ENCODE measurements at regions not wholly inside any gene's neighbourhood (a gene's known extent, or its start where the extent isn't known, plus 50 kb on each side); places are given as distances from the start of the nearest gene placed in this dataset.

DNA sequence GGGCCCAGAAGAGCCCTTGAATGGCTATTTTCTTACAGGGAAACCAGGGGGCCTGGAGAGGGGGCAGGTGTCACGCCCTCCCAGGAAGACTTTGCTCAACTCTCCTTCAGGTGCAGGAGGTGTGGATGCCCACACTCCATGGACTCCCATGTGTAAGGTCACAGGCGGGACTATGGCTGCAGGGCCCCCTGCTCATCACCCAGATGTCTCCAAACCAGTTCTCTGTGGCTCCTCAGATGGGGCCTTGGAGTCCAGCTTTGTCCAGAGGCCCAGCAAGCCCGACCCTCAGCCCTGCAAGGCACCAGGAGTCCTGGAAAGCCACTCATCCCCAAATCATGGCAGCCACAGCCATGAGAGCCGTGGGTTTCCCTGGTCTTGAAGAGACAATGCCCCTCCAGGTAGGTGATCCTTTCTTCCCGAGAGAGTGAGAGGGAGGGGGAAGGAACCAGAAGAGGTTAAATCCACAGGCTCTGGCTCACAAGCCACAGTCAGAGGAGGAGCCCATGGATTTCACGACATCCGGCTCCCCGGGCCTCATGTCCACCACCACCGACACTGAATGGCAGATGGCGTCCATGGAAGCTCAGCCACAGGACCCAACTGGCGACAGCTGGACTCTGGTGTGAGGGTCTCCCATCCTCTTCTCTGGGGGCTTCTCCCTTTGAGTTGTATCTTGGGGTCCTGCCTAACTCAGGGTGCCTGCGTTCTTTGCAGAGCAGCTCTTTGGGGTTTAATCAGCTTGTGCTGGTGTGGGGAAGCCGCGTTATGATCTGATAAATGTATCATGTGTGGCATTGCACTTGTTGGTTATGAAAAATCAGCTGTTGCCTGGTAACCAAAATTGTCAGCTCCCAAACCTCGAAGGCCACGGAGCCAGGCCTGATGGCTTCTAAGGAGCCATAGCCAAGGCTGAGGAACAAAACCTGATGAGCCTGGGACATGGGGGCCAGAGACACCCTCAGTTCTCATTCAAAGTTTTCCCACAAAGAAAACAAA lies 620.4 kb downstream of the BRD1 start:
- TF ChIP-seq TOX (CRISPR knock-in tag; IDR thresholded peaks at IDR 0.05; ENCODE audit: borderline replicate concordance): no peak
- TF ChIP-seq PPARA (CRISPR knock-in tag; IDR thresholded peaks at IDR 0.05; ENCODE audit: borderline replicate concordance): no peak
- no peak for TF ChIP-seq ZNF8 (CRISPR knock-in tag; IDR thresholded peaks at IDR 0.05)
- TF ChIP-seq ZFP3 (CRISPR knock-in tag; IDR thresholded peaks at IDR 0.05): no peak
- no peak for TF ChIP-seq GLIS3 (CRISPR knock-in tag; IDR thresholded peaks at IDR 0.05)
- no peak for TF ChIP-seq OSR1 (CRISPR knock-in tag; IDR thresholded peaks at IDR 0.05)

DNA sequence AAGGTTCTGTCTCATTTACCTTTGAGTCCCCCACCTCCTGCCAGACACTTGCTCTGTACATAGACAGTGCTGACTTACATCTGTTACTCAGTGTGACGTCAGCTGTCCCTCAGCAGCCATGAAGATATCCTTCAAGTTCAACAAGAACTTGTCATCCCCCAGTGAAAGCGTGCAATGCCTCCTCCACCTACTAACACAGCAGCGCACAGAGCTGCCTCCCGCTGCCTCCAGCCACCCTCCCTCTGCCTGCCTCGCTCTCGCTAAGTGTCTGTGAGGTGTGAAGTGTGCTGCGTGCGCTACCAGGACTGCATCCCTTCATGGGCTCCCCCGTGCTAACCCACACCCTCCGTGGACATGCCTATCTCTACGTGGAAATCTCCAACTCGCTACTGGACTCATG lies 621.4 kb downstream of the BRD1 start:
- TF ChIP-seq ESRRG (CRISPR knock-in tag; IDR thresholded peaks at IDR 0.05): no peak
- TF ChIP-seq ZFP30 (CRISPR knock-in tag; IDR thresholded peaks at IDR 0.05): no peak
- TF ChIP-seq PPARA (CRISPR knock-in tag; IDR thresholded peaks at IDR 0.05; ENCODE audit: borderline replicate concordance): no peak
- TF ChIP-seq, protein P1, sequence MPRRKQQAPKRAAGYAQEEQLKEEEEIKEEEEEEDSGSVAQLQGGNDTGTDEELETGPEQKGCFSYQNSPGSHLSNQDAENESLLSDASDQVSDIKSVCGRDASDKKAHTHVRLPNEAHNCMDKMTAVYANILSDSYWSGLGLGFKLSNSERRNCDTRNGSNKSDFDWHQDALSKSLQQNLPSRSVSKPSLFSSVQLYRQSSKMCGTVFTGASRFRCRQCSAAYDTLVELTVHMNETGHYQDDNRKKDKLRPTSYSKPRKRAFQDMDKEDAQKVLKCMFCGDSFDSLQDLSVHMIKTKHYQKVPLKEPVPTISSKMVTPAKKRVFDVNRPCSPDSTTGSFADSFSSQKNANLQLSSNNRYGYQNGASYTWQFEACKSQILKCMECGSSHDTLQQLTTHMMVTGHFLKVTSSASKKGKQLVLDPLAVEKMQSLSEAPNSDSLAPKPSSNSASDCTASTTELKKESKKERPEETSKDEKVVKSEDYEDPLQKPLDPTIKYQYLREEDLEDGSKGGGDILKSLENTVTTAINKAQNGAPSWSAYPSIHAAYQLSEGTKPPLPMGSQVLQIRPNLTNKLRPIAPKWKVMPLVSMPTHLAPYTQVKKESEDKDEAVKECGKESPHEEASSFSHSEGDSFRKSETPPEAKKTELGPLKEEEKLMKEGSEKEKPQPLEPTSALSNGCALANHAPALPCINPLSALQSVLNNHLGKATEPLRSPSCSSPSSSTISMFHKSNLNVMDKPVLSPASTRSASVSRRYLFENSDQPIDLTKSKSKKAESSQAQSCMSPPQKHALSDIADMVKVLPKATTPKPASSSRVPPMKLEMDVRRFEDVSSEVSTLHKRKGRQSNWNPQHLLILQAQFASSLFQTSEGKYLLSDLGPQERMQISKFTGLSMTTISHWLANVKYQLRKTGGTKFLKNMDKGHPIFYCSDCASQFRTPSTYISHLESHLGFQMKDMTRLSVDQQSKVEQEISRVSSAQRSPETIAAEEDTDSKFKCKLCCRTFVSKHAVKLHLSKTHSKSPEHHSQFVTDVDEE (CRISPR knock-in tag; IDR thresholded peaks at IDR 0.05): no peak
- ATAC-seq: no peak

More for the DNA sequence above, 620.4 kb downstream of the BRD1 start:
- no peak for ATAC-seq

DNA sequence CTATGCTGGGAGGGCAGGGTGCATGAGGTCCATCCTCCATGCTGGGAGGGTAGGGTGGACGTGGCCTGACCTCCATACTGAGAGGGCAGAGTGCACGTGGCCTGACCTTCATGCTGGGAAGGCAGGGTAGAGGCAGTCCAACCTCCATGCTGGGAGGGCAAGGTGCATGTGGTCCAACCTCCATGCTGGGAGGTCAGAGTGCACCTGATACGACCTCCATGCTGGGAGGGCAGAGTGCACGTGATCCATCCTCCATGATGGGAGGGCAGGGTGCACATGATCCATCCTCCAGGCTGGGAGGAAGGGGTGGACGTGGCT lies 622.2 kb downstream of the BRD1 start:
- no peak for ATAC-seq
- no peak for TF ChIP-seq ZC3H10 (CRISPR knock-in tag; IDR thresholded peaks at IDR 0.05)
- no peak for TF ChIP-seq ZNF8 (CRISPR knock-in tag; IDR thresholded peaks at IDR 0.05)
- no peak for TF ChIP-seq ZFP3 (CRISPR knock-in tag; IDR thresholded peaks at IDR 0.05)
- TF ChIP-seq ESRRG (CRISPR knock-in tag; IDR thresholded peaks at IDR 0.05): no peak
- TF ChIP-seq, protein P2, sequence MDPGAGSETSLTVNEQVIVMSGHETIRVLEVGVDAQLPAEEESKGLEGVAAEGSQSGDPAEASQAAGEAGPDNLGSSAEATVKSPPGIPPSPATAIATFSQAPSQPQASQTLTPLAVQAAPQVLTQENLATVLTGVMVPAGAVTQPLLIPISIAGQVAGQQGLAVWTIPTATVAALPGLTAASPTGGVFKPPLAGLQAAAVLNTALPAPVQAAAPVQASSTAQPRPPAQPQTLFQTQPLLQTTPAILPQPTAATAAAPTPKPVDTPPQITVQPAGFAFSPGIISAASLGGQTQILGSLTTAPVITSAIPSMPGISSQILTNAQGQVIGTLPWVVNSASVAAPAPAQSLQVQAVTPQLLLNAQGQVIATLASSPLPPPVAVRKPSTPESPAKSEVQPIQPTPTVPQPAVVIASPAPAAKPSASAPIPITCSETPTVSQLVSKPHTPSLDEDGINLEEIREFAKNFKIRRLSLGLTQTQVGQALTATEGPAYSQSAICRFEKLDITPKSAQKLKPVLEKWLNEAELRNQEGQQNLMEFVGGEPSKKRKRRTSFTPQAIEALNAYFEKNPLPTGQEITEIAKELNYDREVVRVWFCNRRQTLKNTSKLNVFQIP (CRISPR knock-in tag; IDR thresholded peaks at IDR 0.05; ENCODE audit: borderline replicate concordance, low read depth): no peak
- no peak for TF ChIP-seq ZNF565 (CRISPR knock-in tag; conservative IDR thresholded peaks at IDR 0.05; ENCODE audit: low read depth)
- TF ChIP-seq GLIS3 (CRISPR knock-in tag; IDR thresholded peaks at IDR 0.05): no peak
- TF ChIP-seq, protein P3, sequence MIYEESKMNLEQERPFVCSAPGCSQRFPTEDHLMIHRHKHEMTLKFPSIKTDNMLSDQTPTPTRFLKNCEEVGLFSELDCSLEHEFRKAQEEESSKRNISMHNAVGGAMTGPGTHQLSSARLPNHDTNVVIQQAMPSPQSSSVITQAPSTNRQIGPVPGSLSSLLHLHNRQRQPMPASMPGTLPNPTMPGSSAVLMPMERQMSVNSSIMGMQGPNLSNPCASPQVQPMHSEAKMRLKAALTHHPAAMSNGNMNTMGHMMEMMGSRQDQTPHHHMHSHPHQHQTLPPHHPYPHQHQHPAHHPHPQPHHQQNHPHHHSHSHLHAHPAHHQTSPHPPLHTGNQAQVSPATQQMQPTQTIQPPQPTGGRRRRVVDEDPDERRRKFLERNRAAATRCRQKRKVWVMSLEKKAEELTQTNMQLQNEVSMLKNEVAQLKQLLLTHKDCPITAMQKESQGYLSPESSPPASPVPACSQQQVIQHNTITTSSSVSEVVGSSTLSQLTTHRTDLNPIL (CRISPR knock-in tag; IDR thresholded peaks at IDR 0.05; ENCODE audit: low read depth): no peak
- TF ChIP-seq TCF4 (CRISPR knock-in tag; IDR thresholded peaks at IDR 0.05; ENCODE audit: borderline replicate concordance): no peak
- TF ChIP-seq PPARA (CRISPR knock-in tag; IDR thresholded peaks at IDR 0.05; ENCODE audit: borderline replicate concordance): no peak
- TF ChIP-seq, protein P1 (CRISPR knock-in tag; IDR thresholded peaks at IDR 0.05): no peak

DNA sequence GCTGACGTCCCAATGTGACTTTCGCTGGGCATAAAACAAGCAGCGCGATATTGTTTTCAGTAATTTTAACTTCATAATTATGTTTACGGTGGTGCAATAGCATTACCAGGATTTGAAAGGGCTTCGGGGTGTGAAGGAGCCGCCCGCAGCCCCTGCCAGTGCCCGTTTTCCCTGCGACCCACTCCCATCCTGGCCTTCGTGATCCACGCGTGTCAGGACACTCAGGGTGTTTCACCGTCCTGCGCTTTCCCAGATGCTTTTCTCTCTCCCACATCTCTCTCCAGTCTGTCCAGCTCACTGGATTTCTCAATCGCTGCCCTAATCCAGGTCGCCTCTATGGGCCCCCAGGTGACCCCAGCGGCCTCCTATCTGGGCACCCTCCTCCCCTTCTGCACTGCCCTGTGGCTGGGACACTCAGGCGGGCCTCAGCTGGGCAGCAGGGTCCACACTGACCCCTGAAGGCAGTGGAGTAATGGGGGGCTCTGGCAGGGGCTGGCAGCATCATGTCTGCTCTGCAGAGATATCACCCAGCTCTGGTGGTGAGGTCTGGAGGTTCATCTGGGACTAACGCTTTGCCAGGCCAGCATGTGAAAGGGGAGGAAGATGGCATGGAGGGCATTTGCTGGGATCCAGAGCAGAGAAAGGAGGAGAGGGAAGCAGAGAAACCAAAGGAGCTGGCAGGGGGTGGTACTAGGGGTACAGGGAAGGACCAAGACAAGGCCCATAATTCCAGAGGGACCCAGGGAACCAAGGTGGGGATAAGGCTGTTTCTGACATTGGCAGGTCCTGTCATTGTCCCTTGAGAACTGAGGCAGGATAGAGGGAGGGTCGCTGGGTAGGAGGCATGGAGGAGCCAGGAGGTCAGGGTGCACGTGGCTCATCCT lies 622.8 kb downstream of the BRD1 start:
- ATAC-seq: no peak
- TF ChIP-seq ESRRG (CRISPR knock-in tag; IDR thresholded peaks at IDR 0.05) (no peak), CSDC2 (CRISPR knock-in tag; IDR thresholded peaks at IDR 0.05) (no peak), ZFP3 (CRISPR knock-in tag; IDR thresholded peaks at IDR 0.05) (no peak), GLIS3 (CRISPR knock-in tag; IDR thresholded peaks at IDR 0.05) (no peak), PPARA (CRISPR knock-in tag; IDR thresholded peaks at IDR 0.05; ENCODE audit: borderline replicate concordance) (no peak), ZFP30 (CRISPR knock-in tag; IDR thresholded peaks at IDR 0.05) (no peak)
- TF ChIP-seq, protein P4, sequence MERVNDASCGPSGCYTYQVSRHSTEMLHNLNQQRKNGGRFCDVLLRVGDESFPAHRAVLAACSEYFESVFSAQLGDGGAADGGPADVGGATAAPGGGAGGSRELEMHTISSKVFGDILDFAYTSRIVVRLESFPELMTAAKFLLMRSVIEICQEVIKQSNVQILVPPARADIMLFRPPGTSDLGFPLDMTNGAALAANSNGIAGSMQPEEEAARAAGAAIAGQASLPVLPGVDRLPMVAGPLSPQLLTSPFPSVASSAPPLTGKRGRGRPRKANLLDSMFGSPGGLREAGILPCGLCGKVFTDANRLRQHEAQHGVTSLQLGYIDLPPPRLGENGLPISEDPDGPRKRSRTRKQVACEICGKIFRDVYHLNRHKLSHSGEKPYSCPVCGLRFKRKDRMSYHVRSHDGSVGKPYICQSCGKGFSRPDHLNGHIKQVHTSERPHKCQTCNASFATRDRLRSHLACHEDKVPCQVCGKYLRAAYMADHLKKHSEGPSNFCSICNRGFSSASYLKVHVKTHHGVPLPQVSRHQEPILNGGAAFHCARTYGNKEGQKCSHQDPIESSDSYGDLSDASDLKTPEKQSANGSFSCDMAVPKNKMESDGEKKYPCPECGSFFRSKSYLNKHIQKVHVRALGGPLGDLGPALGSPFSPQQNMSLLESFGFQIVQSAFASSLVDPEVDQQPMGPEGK (CRISPR knock-in tag; IDR thresholded peaks at IDR 0.05; ENCODE audit: borderline replicate concordance): no peak
- TF ChIP-seq, protein P5, sequence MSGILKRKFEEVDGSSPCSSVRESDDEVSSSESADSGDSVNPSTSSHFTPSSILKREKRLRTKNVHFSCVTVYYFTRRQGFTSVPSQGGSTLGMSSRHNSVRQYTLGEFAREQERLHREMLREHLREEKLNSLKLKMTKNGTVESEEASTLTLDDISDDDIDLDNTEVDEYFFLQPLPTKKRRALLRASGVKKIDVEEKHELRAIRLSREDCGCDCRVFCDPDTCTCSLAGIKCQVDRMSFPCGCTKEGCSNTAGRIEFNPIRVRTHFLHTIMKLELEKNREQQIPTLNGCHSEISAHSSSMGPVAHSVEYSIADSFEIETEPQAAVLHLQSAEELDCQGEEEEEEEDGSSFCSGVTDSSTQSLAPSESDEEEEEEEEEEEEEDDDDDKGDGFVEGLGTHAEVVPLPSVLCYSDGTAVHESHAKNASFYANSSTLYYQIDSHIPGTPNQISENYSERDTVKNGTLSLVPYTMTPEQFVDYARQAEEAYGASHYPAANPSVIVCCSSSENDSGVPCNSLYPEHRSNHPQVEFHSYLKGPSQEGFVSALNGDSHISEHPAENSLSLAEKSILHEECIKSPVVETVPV (CRISPR knock-in tag; IDR thresholded peaks at IDR 0.05): no peak
- TF ChIP-seq, protein P2 (CRISPR knock-in tag; IDR thresholded peaks at IDR 0.05; ENCODE audit: borderline replicate concordance, low read depth): no peak

Data from SK-N-SH treated with all-trans-retinoic acid at 6 μM for 48 hours (cell line).